IMR-90 (cell line): ENCODE measurements at regions not wholly inside any gene's neighbourhood (a gene's known extent, or its start where the extent isn't known, plus 50 kb on each side); places are given as distances from the start of the nearest gene placed in this dataset.

Source experiments
- ATAC-seq: fragments of 200-7000 bp; cut with Tn5 transposase; 2 replicates; pipeline ENCODE4 v1.9.1; 2020; ENCODE audit warnings: low read depth, mild to moderate bottlenecking, moderate library complexity
- BruUV-seq: library from RNA; stranded (reverse); fragments of 400-500 nt; replicated peaks from 2 replicates; lab custom pipeline; 2021; lab: Mats Ljungman, UMichigan
- CTCF ChIA-PET: fragments of 300-600 bp; formaldehyde crosslinking; extraction: SDS; loops from one replicate; lab custom pipeline; 2021; ENCODE audit warnings: antibody characterized with exemption; lab: Yijun Ruan, JAX
- POLR2A ChIA-PET: fragments of 300-600 bp; sonication (Branson Sonifier 250); formaldehyde crosslinking; loops from one replicate; lab custom pipeline; 2022; ENCODE audit warnings: antibody characterized with exemption; ENCODE audit not compliant: unreplicated experiment; lab: Charles Lee
- DNase-seq: peaks from one replicate; pipeline ENCODE4 v3.0.0; 2013
- H2AFZ ChIP-seq: replicated peaks from 2 replicates; pipeline ENCODE3; 2013; ENCODE audit warnings: low read length, mild to moderate bottlenecking; ENCODE audit not compliant: poor library complexity
- H2AK5ac ChIP-seq: 2 replicates; pipeline ENCODE4 v1.6.1; 2013; ENCODE audit warnings: low read depth, low read length, inconsistent platforms
- H2AK9ac ChIP-seq: replicated peaks from 2 replicates; pipeline ENCODE3; 2013; ENCODE audit warnings: mild to moderate bottlenecking, low read depth, low read length, moderate library complexity; ENCODE audit not compliant: poor library complexity
- H2BK120ac ChIP-seq: 2 replicates; pipeline ENCODE4 v1.6.1; 2013; ENCODE audit warnings: low read depth, low read length, inconsistent platforms
- H2BK15ac ChIP-seq: 3 replicates; pipeline ENCODE4 v1.6.1; 2013; ENCODE audit warnings: low read depth, low read length, inconsistent platforms
- H2BK20ac ChIP-seq: 2 replicates; pipeline ENCODE4 v1.6.1; 2013; ENCODE audit warnings: low read depth, mild to moderate bottlenecking, inconsistent platforms, low read length, moderate library complexity
- H2BK5ac ChIP-seq: 2 replicates; pipeline ENCODE4 v1.6.1; 2013; ENCODE audit warnings: mild to moderate bottlenecking, low read depth, low read length, inconsistent platforms; ENCODE audit not compliant: poor library complexity, severe bottlenecking
- H3K14ac ChIP-seq: replicated peaks from 2 replicates; pipeline ENCODE4 v1.6.1; 2013; ENCODE audit warnings: low read depth, low read length, inconsistent platforms
- H3K18ac ChIP-seq: 2 replicates; pipeline ENCODE4 v1.6.1; 2013; ENCODE audit warnings: low read depth, low read length, control low read depth
- H3K23ac ChIP-seq: 2 replicates; pipeline ENCODE4 v1.6.1; 2013; ENCODE audit warnings: low read depth, low read length, inconsistent platforms
- H3K27ac ChIP-seq: 2 replicates; pipeline ENCODE4 v1.5.1; 2013; ENCODE audit warnings: mild to moderate bottlenecking, control low read depth, low read length; ENCODE audit not compliant: insufficient read depth
- H3K27me3 ChIP-seq: 2 replicates; pipeline ENCODE4 v1.6.1; 2013; ENCODE audit warnings: low read length; ENCODE audit not compliant: control insufficient read depth, insufficient read depth
- H3K36me3 ChIP-seq: 2 replicates; pipeline ENCODE4 v1.6.1; 2013; ENCODE audit warnings: low read length, mixed read lengths; ENCODE audit not compliant: control insufficient read depth, insufficient read depth
- H3K4ac ChIP-seq: 2 replicates; pipeline ENCODE4 v1.6.1; 2013; ENCODE audit warnings: low read depth, low read length, inconsistent platforms
- H3K4me1 ChIP-seq: 2 replicates; pipeline ENCODE4 v1.6.1; 2013; ENCODE audit warnings: low read length, mixed read lengths; ENCODE audit not compliant: control insufficient read depth, insufficient read depth
- H3K4me2 ChIP-seq: 2 replicates; pipeline ENCODE4 v1.6.1; 2013; ENCODE audit warnings: low read depth, mild to moderate bottlenecking, control low read depth, low read length, moderate library complexity
- H3K4me3 ChIP-seq: 2 replicates; pipeline ENCODE4 v1.5.1; 2013; ENCODE audit warnings: low read depth, mild to moderate bottlenecking, control low read depth, low read length, moderate library complexity; ENCODE audit not compliant: insufficient read depth
- H3K56ac ChIP-seq: 2 replicates; pipeline ENCODE4 v1.6.1; 2013; ENCODE audit warnings: low read length, inconsistent platforms; ENCODE audit not compliant: insufficient read depth; ENCODE audit errors: extremely low read depth
- H3K79me1 ChIP-seq, 2 experiments: 2 replicates each; pipeline ENCODE4 v1.6.1; 2013; ENCODE audit warnings: low read length in 2 of 2, inconsistent platforms in 1 of 2, low read depth in 1 of 2
- H3K9ac ChIP-seq: 2 replicates; pipeline ENCODE4 v1.6.1; 2013; ENCODE audit warnings: low read depth, low read length, control low read depth
- H3K9me1 ChIP-seq: 2 replicates; pipeline ENCODE4 v1.6.1; 2013; ENCODE audit warnings: low read length, inconsistent platforms; ENCODE audit not compliant: insufficient read depth
- H3K9me3 ChIP-seq: 2 replicates; pipeline ENCODE4 v1.6.1; 2013; ENCODE audit warnings: low read length; ENCODE audit not compliant: control insufficient read depth, insufficient read depth
- H4K20me1 ChIP-seq: 2 replicates; pipeline ENCODE4 v1.6.1; 2013; ENCODE audit warnings: low read length, inconsistent platforms; ENCODE audit not compliant: insufficient read depth
- H4K5ac ChIP-seq: 2 replicates; pipeline ENCODE4 v1.6.1; 2013; ENCODE audit warnings: mild to moderate bottlenecking, low read depth, low read length, control low read depth
- H4K8ac ChIP-seq, 2 experiments: 2 replicates each; pipeline ENCODE4 v1.6.1; 2013; ENCODE audit warnings: low read depth in 2 of 2, low read length in 2 of 2, control low read depth in 1 of 2, inconsistent platforms in 1 of 2
- H4K91ac ChIP-seq: 2 replicates; pipeline ENCODE4 v1.6.1; 2013; ENCODE audit warnings: low read depth, low read length, inconsistent platforms; ENCODE audit not compliant: insufficient read depth
- CEBPB ChIP-seq: IDR thresholded peaks from 2 replicates; pipeline ENCODE4 v1.6.1; 2012; ENCODE audit warnings: low read depth, low read length, improper control_type of control experiment
- CHD1 ChIP-seq: IDR thresholded peaks from 2 replicates; pipeline ENCODE4 v1.6.1; 2012; ENCODE audit warnings: low read depth, low read length, improper control_type of control experiment
- CTCF ChIP-seq: conservative IDR thresholded peaks from 2 replicates; pipeline ENCODE4 v1.5.1; 2012; ENCODE audit warnings: mild to moderate bottlenecking, low read depth, low read length, improper control_type of control experiment
- ELK1 ChIP-seq: fragments of 150-350 bp; IDR thresholded peaks from 2 replicates; pipeline ENCODE4 v1.6.1; 2016; ENCODE audit warnings: low read depth, mild to moderate bottlenecking, low read length, moderate library complexity, borderline replicate concordance
- MXI1 ChIP-seq: IDR thresholded peaks from 2 replicates; pipeline ENCODE4 v1.6.1; 2012; ENCODE audit warnings: low read depth, mild to moderate bottlenecking, low read length, moderate library complexity, borderline replicate concordance
- RCOR1 ChIP-seq: IDR thresholded peaks from 2 replicates; pipeline ENCODE4 v1.6.1; 2012; ENCODE audit warnings: mild to moderate bottlenecking, low read length, improper control_type of control experiment; ENCODE audit not compliant: insufficient replicate concordance
- USF2 ChIP-seq: fragments of 150-350 bp; IDR thresholded peaks from 2 replicates; pipeline ENCODE4 v1.6.1; 2017; ENCODE audit warnings: mild to moderate bottlenecking, antibody characterized with exemption, low read length, low read depth
- WGBS, 2 experiments: methylation state at CpG; one replicate each; pipeline versions ENCODE4 v1.1.5 to v1.1.7; 2013; ENCODE audit warnings: missing lambda C conversion rate in 2 of 2; ENCODE audit not compliant: insufficient read length in 1 of 2; ENCODE audit errors: extremely low coverage in 2 of 2; 5-methylcytosine and 5-hydroxymethylcytosine counted together
- dilution Hi-C: fragments of 300-500 bp; cut with HindIII; formaldehyde crosslinking; loops from one replicate; pipeline ENCODE4 v1.14.3; 2018; ENCODE audit warnings: low sequenced_read_pairs; ENCODE audit not compliant: unreplicated experiment
- in situ Hi-C: fragments of 300-500 bp; cut with MboI; formaldehyde crosslinking; loops from 3 replicates; pipeline ENCODE4 v1.14.3; 2019; ENCODE audit warnings: low sequenced_read_pairs, inconsistent platforms, mixed read lengths
- intact Hi-C: fragments of 100-400 bp; cut with micrococcal nuclease; formaldehyde crosslinking; loops from 2 replicates; pipeline ENCODE4 v1.10.0; 2022

- H3K27ac ChIP-seq, result no peak overlapping the region
- intact Hi-C loops, result no loop called here
- H3K4me3 ChIP-seq, result no peak overlapping the region
- ATAC-seq (no peak), DNase-seq (peak; percentile 5)
- H2AK5ac ChIP-seq, result no peak overlapping the region
- H3K36me3 ChIP-seq, result no peaks in the 10 kb centered on the region
- H3K9ac ChIP-seq, result no peak overlapping the region
- peak overlapping the region; percentile 54 for H2BK120ac ChIP-seq
- in situ Hi-C loops, result no loop called here
- ChIA-PET POLR2A (interaction anchor here (0.6 kb wide), 2 partner anchors 56 to 1040 kb away, joined by 3 to 4 read pairs; no protein-coding TSS in a partner anchor), CTCF (interaction anchor here (0.6 kb wide), 2 partner anchors 50 to 151 kb away, joined by 3 read pairs; no protein-coding TSS in a partner anchor)
- TF ChIP-seq CEBPB (no peak), MXI1 (no peak), RCOR1 (no peak), USF2 (no peak), CTCF (no peak), ELK1 (no peak), CHD1 (no peak)
- H3K4ac ChIP-seq, result peak overlapping the region; percentile 22; the same call in 1 of the 2 replicates
- H4K5ac ChIP-seq, result peak overlapping the region; percentile 12; the same call in 1 of the 2 replicates
- peaks cover 3% of the 10 kb centered on the region; the same call in 1 of the 2 replicates for H3K9me3 ChIP-seq
- no peak overlapping the region for H3K56ac ChIP-seq
- no peaks in the 10 kb centered on the region for H4K20me1 ChIP-seq
- peak overlapping the region in 1 of 2 experiments; percentile 57; a peak in 1 of 4 replicates for H4K8ac ChIP-seq
- peak overlapping the region; percentile 26 for H3K14ac ChIP-seq
- H3K9me1 ChIP-seq, result peaks cover 4% of the 10 kb centered on the region
- peak overlapping the region; percentile 45 for H3K18ac ChIP-seq
- H2BK5ac ChIP-seq, result peak overlapping the region; percentile 29
- peak overlapping the region; percentile 14; the same call in 1 of the 2 replicates for H2BK20ac ChIP-seq
- no peaks in the 10 kb centered on the region for H3K27me3 ChIP-seq
- H3K23ac ChIP-seq, result no peak overlapping the region
- peak overlapping the region; percentile 47 for H4K91ac ChIP-seq
- peak overlapping the region; percentile 7; the same call in 1 of the 2 replicates for H3K4me2 ChIP-seq
- BruUV-seq, result no TSS peak
- no peak overlapping the region for H2AFZ ChIP-seq
- H2BK15ac ChIP-seq, result peak overlapping the region; percentile 7; the same call in 1 of the 3 replicates
- peaks cover 8% of the 10 kb centered on the region; the same call in 1 of the 2 replicates for H3K4me1 ChIP-seq
- no peaks in the 10 kb centered on the region for H3K79me1 ChIP-seq
- dilution Hi-C loops, result no loop called here
- no peak overlapping the region for H2AK9ac ChIP-seq
- WGBS, 2 experiments, result no CpG with 5 or more reads among the region's 1 CpG
These were observed 472.0 kb downstream of the CD109 start for GRCh38 chr6:74167976-74168375.
